ENCODE measurements at regions not wholly inside any gene's neighbourhood (a gene's known extent, or its start where the extent isn't known, plus 50 kb on each side); places are given as distances from the start of the nearest gene placed in this dataset.

GRCh38 chr1:162930532-162930931 is 69.6 kb upstream of the CCDC190 start:
- no peak overlapping the region for H3K27ac Mint-ChIP-seq

GRCh38 chr1:162929177-162929576 is 68.2 kb upstream of the CCDC190 start:
- no peak for TF ChIP-seq CTCF (conservative IDR thresholded peaks at IDR 0.05)
- Histone ChIP-seq H3K4me1 (ENCODE audit: control insufficient read depth, insufficient read depth, low read length) (peaks cover 4% of the 10 kb centered on the region), H3K4me3 (ENCODE audit: low read length) (no peak overlapping the region), H3K27ac (ENCODE audit: low read depth, low read length) (no peak overlapping the region), H3K27me3 (ENCODE audit: control insufficient read depth, insufficient read depth, low read length, poor library complexity, severe bottlenecking) (no peaks in the 10 kb centered on the region), H3K9ac (ENCODE audit: extremely low read depth, low read length, poor library complexity, severe bottlenecking) (no peak overlapping the region), H3K9me3 (ENCODE audit: control insufficient read depth, low read length) (no peaks in the 10 kb centered on the region), H3K36me3 (ENCODE audit: control insufficient read depth, insufficient read depth, low read length) (no peaks in the 10 kb centered on the region)
- Mint-ChIP-seq H3K4me3 (no peak overlapping the region), H3K27me3 (ENCODE audit: insufficient read depth) (no peaks in the 10 kb centered on the region), H3K36me3 (ENCODE audit: low read depth) (no peaks in the 10 kb centered on the region), H3K4me1 (peaks cover 6% of the 10 kb centered on the region), H3K27ac (no peak overlapping the region), H3K9me3 (no peaks in the 10 kb centered on the region)
- WGBS, 2 experiments (ENCODE audit: insufficient coverage in 1 of 2, insufficient read length in 1 of 2), result 86 to 100% methylated on average over 1 to 3 of the region's 3 CpGs
- no peak for DNase-seq

More at GRCh38 chr1:162930532-162930931, 69.6 kb upstream of the CCDC190 start:
- Mint-ChIP-seq H3K27me3 (ENCODE audit: insufficient read depth) (no peaks in the 10 kb centered on the region), H3K4me3 (no peak overlapping the region), H3K36me3 (ENCODE audit: low read depth) (no peaks in the 10 kb centered on the region), H3K9me3 (no peaks in the 10 kb centered on the region), H3K4me1 (peaks cover 6% of the 10 kb centered on the region)
- Histone ChIP-seq H3K9me3 (ENCODE audit: control insufficient read depth, low read length) (no peaks in the 10 kb centered on the region), H3K27me3 (ENCODE audit: control insufficient read depth, insufficient read depth, low read length, poor library complexity, severe bottlenecking) (no peaks in the 10 kb centered on the region), H3K27ac (ENCODE audit: low read depth, low read length) (no peak overlapping the region), H3K4me3 (ENCODE audit: low read length) (no peak overlapping the region), H3K36me3 (ENCODE audit: control insufficient read depth, insufficient read depth, low read length) (no peaks in the 10 kb centered on the region), H3K4me1 (ENCODE audit: control insufficient read depth, insufficient read depth, low read length) (peaks cover 4% of the 10 kb centered on the region), H3K9ac (ENCODE audit: extremely low read depth, low read length, poor library complexity, severe bottlenecking) (no peak overlapping the region)
- DNase-seq, result no peak
- no peak for TF ChIP-seq CTCF (conservative IDR thresholded peaks at IDR 0.05)

- no peak for DNase-seq
- no peak overlapping the region for H3K9ac ChIP-seq (ENCODE audit: extremely low read depth, low read length, poor library complexity, severe bottlenecking)
- H3K27ac ChIP-seq (ENCODE audit: low read depth, low read length), result no peak overlapping the region
- peaks cover 4% of the 10 kb centered on the region for H3K4me1 ChIP-seq (ENCODE audit: control insufficient read depth, insufficient read depth, low read length)
- 100% methylated on average over 1 of the region's 1 CpG; no CpG with 5 or more reads in 1 of the 2 experiments for WGBS, 2 experiments (ENCODE audit: insufficient coverage in 1 of 2, insufficient read length in 1 of 2)
- no peak overlapping the region for H3K4me3 Mint-ChIP-seq
- H3K27me3 Mint-ChIP-seq (ENCODE audit: insufficient read depth), result no peaks in the 10 kb centered on the region
- H3K27me3 ChIP-seq (ENCODE audit: control insufficient read depth, insufficient read depth, low read length, poor library complexity, severe bottlenecking), result no peaks in the 10 kb centered on the region
- H3K4me3 ChIP-seq (ENCODE audit: low read length), result no peak overlapping the region
- H3K36me3 Mint-ChIP-seq (ENCODE audit: low read depth), result no peaks in the 10 kb centered on the region
- H3K27ac Mint-ChIP-seq, result no peak overlapping the region
- peaks cover 6% of the 10 kb centered on the region for H3K4me1 Mint-ChIP-seq
- no peaks in the 10 kb centered on the region for H3K9me3 Mint-ChIP-seq
- no peaks in the 10 kb centered on the region for H3K9me3 ChIP-seq (ENCODE audit: control insufficient read depth, low read length)
- no peak for TF ChIP-seq CTCF (conservative IDR thresholded peaks at IDR 0.05)
- no peaks in the 10 kb centered on the region for H3K36me3 ChIP-seq (ENCODE audit: control insufficient read depth, insufficient read depth, low read length)
These were observed 67.2 kb upstream of the CCDC190 start for GRCh38 chr1:162928141-162928540.

Measured in endodermal cell (in vitro differentiated cells).